H1 (cell line): ENCODE measurements at regions not wholly inside any gene's neighbourhood (a gene's known extent, or its start where the extent isn't known, plus 50 kb on each side); places are given as distances from the start of the nearest gene placed in this dataset.

Experiments
- CTCF ChIA-PET: fragments of 300-600 bp; sonication (Branson Sonifier 250); formaldehyde crosslinking; loops from one replicate; lab custom pipeline; 2021; ENCODE audit not compliant: partially characterized antibody; lab: Charles Lee
- POLR2A ChIA-PET: fragments of 300-600 bp; sonication (Branson Sonifier 250); formaldehyde crosslinking; loops from one replicate; lab custom pipeline; 2021; ENCODE audit warnings: inconsistent platforms; ENCODE audit not compliant: partially characterized antibody; lab: Charles Lee
- DNase-seq, 2 experiments: peaks; one replicate each; pipeline versions ENCODE4 v3.0.0 to v3.0.0-alpha.2; 2010 to 2022; ENCODE audit warnings: low spot score in 2 of 2, low read depth in 1 of 2, mixed read lengths in 1 of 2
- FAIRE-seq: peaks from 2 replicates; lab custom pipeline; 2011; peaks lifted over from hg19 to GRCh38; lab: Jason Lieb, UNC
- H2AFZ ChIP-seq: 2 replicates; pipeline ENCODE4 v1.8.1; 2012; ENCODE audit warnings: low read length, inconsistent platforms
- H2AK5ac ChIP-seq: 2 replicates; pipeline ENCODE4 v1.6.1; 2013; ENCODE audit warnings: low read depth, low read length
- H2BK120ac ChIP-seq: replicated peaks from 2 replicates; pipeline ENCODE3; 2013; ENCODE audit warnings: low read depth, low read length, inconsistent platforms
- H2BK12ac ChIP-seq: 2 replicates; pipeline ENCODE4 v1.6.1; 2013; ENCODE audit warnings: low read depth, low read length
- H2BK15ac ChIP-seq: 2 replicates; pipeline ENCODE4 v1.6.1; 2013; ENCODE audit warnings: low read length
- H2BK20ac ChIP-seq: 2 replicates; pipeline ENCODE4 v1.6.1; 2013; ENCODE audit warnings: low read length
- H2BK5ac ChIP-seq: 2 replicates; pipeline ENCODE4 v1.6.1; 2013; ENCODE audit warnings: low read depth, low read length
- H3K14ac ChIP-seq: 2 replicates; pipeline ENCODE4 v1.6.1; 2013; ENCODE audit warnings: inconsistent platforms; ENCODE audit not compliant: insufficient read length
- H3K18ac ChIP-seq: 2 replicates; pipeline ENCODE4 v1.6.1; 2013; ENCODE audit warnings: low read length; ENCODE audit errors: extremely low read depth
- H3K23ac ChIP-seq: 2 replicates; pipeline ENCODE4 v1.6.1; 2013; ENCODE audit warnings: inconsistent platforms; ENCODE audit not compliant: insufficient read length
- H3K23me2 ChIP-seq: 2 replicates; pipeline ENCODE4 v1.6.1; 2013; ENCODE audit warnings: low read depth, low read length
- H3K27ac ChIP-seq: 2 replicates; pipeline ENCODE4 v1.6.1; 2011; ENCODE audit warnings: low read depth, low read length, inconsistent platforms
- H3K27me3 ChIP-seq, 4 experiments: replicated peaks in 1 of 4; 1 replicate in 1 of 4; 2 replicates in 3 of 4; pipeline versions ENCODE4 v1.6.1 to v1.8.1; 2011 to 2013; ENCODE audit warnings: low read length in 3 of 4, mild to moderate bottlenecking in 3 of 4, inconsistent platforms in 2 of 4, mixed read lengths in 2 of 4, moderate library complexity in 1 of 4; ENCODE audit not compliant: control insufficient read depth in 3 of 4, insufficient read depth in 3 of 4; ENCODE audit errors: extremely low read depth in 1 of 4
- H3K36me3 ChIP-seq, 4 experiments: 2 replicates each; pipeline versions ENCODE4 v1.6.1 to v1.8.1; 2011 to 2013; ENCODE audit warnings: mild to moderate bottlenecking in 4 of 4, low read length in 3 of 4, moderate library complexity in 2 of 4, control low read depth in 1 of 4, inconsistent platforms in 1 of 4; ENCODE audit not compliant: insufficient read depth in 4 of 4, control insufficient read depth in 2 of 4
- H3K4ac ChIP-seq: replicated peaks from 2 replicates; pipeline ENCODE3; 2013; ENCODE audit warnings: low read length, low read depth, mixed read lengths, inconsistent platforms; ENCODE audit not compliant: insufficient read length
- H3K4me1 ChIP-seq, 4 experiments: replicated peaks in 1 of 4; 1 replicate in 1 of 4; 2 replicates in 3 of 4; pipeline versions ENCODE4 v1.6.1 to v1.8.1; 2011 to 2013; ENCODE audit warnings: low read length in 3 of 4, inconsistent platforms in 2 of 4, mixed read lengths in 1 of 4; ENCODE audit not compliant: insufficient read depth in 4 of 4, control insufficient read depth in 3 of 4
- H3K4me2 ChIP-seq, 2 experiments: 2 replicates each; pipeline versions ENCODE4 v1.6.1 to v1.8.1; 2011 to 2013; ENCODE audit warnings: low read depth in 2 of 2, low read length in 2 of 2, control low read depth in 1 of 2, inconsistent platforms in 1 of 2, mild to moderate bottlenecking in 1 of 2; ENCODE audit not compliant: insufficient read depth in 1 of 2
- H3K4me3 ChIP-seq, 4 experiments: fragments of 200-600, 300-600 bp in 1 of 4; sonication (generic), shearing (Covaris generic), sonication (Bioruptor Twin) in 1 of 4; 2 replicates each; pipeline versions ENCODE4 v1.5.1 to v1.8.1; 2011 to 2016; ENCODE audit warnings: low read length in 4 of 4, low read depth in 3 of 4, control low read depth in 2 of 4, inconsistent platforms in 2 of 4, mild to moderate bottlenecking in 2 of 4, mixed read lengths in 1 of 4, moderate library complexity in 1 of 4; ENCODE audit not compliant: insufficient read depth in 2 of 4; ENCODE audit errors: extremely low read depth in 1 of 4
- H3K56ac ChIP-seq: replicated peaks from 2 replicates; pipeline ENCODE3; 2013; ENCODE audit warnings: low read depth, mild to moderate bottlenecking, mixed read lengths, low read length, inconsistent platforms; ENCODE audit not compliant: insufficient read length
- H3K79me1 ChIP-seq: 2 replicates; pipeline ENCODE4 v1.6.1; 2013; ENCODE audit warnings: low read depth, low read length, control low read depth
- H3K79me2 ChIP-seq, 2 experiments: 2 replicates each; pipeline versions ENCODE4 v1.6.1 to v1.8.1; 2012 to 2013; ENCODE audit warnings: low read length in 2 of 2, mild to moderate bottlenecking in 2 of 2, inconsistent platforms in 1 of 2; ENCODE audit not compliant: insufficient read depth in 2 of 2, control insufficient read depth in 1 of 2
- H3K9ac ChIP-seq, 4 experiments: replicated peaks in 1 of 4; 1 replicate in 1 of 4; 2 replicates in 3 of 4; pipeline versions ENCODE4 v1.6.1 to v1.8.1; 2011 to 2013; ENCODE audit warnings: low read depth in 3 of 4, low read length in 3 of 4, control low read depth in 2 of 4, mild to moderate bottlenecking in 2 of 4, moderate library complexity in 2 of 4, inconsistent platforms in 1 of 4; ENCODE audit errors: extremely low read depth in 1 of 4
- H3K9me3 ChIP-seq, 2 experiments: 2 replicates each; pipeline versions ENCODE4 v1.6.1 to v1.8.1; 2012 to 2013; ENCODE audit warnings: mild to moderate bottlenecking in 2 of 2, moderate library complexity in 2 of 2, control low read depth in 1 of 2, inconsistent platforms in 1 of 2, low read depth in 1 of 2, low read length in 1 of 2, mixed read lengths in 1 of 2; ENCODE audit not compliant: insufficient read depth in 2 of 2
- H4K20me1 ChIP-seq, 2 experiments: replicated peaks in 1 of 2; 2 replicates each; pipeline versions ENCODE3 to v1.8.1; 2011 to 2013; ENCODE audit warnings: inconsistent platforms in 2 of 2, low read length in 2 of 2, mild to moderate bottlenecking in 1 of 2; ENCODE audit not compliant: insufficient read depth in 2 of 2, control insufficient read depth in 1 of 2
- H4K5ac ChIP-seq: 2 replicates; pipeline ENCODE4 v1.6.1; 2013; ENCODE audit warnings: low read length, low read depth, mixed read lengths, inconsistent platforms; ENCODE audit not compliant: insufficient read length
- H4K8ac ChIP-seq: 2 replicates; pipeline ENCODE4 v1.8.0; 2013; ENCODE audit warnings: mild to moderate bottlenecking, moderate library complexity, low read length, inconsistent platforms; ENCODE audit not compliant: insufficient read depth; ENCODE audit errors: extremely low read depth
- H4K91ac ChIP-seq: replicated peaks from 2 replicates; pipeline ENCODE3; 2013; ENCODE audit warnings: low read length, mixed read lengths, inconsistent platforms; ENCODE audit not compliant: insufficient read length
- BACH1 ChIP-seq: IDR thresholded peaks from 2 replicates; pipeline ENCODE4 v1.6.1; 2012; ENCODE audit warnings: low read length, improper control_type of control experiment
- CEBPB ChIP-seq: IDR thresholded peaks from 2 replicates; pipeline ENCODE4 v1.6.1; 2012; ENCODE audit warnings: low read depth, low read length
- CTBP2 ChIP-seq: IDR thresholded peaks from 2 replicates; pipeline ENCODE4 v1.7.0; 2011; ENCODE audit warnings: borderline replicate concordance, mild to moderate bottlenecking, moderate library complexity, mixed read lengths, low read length; ENCODE audit not compliant: insufficient read depth, insufficient read length
- E2F6 ChIP-seq: IDR thresholded peaks from 2 replicates; pipeline ENCODE4 v1.6.1; 2012; ENCODE audit warnings: inconsistent platforms
- EZH2 ChIP-seq: fragments of 200-600 bp; sonication (generic); IDR thresholded peaks from 2 replicates; pipeline ENCODE4 v1.7.1; 2012; ENCODE audit warnings: low read depth, mild to moderate bottlenecking, moderate library complexity, low read length, inconsistent platforms; ENCODE audit not compliant: severe bottlenecking
- GABPA ChIP-seq: IDR thresholded peaks from 2 replicates; pipeline ENCODE4 v1.6.1; 2011; ENCODE audit warnings: mild to moderate bottlenecking, low read length, moderate library complexity, borderline replicate concordance; ENCODE audit not compliant: insufficient read depth
- HDAC6 ChIP-seq: IDR thresholded peaks from one replicate; pipeline ENCODE4 v1.7.1; 2012; ENCODE audit warnings: low read depth, mild to moderate bottlenecking, inconsistent platforms, low read length, moderate library complexity
- KDM1A ChIP-seq: fragments of 200-600, 300-600 bp; sonication (generic); IDR thresholded peaks from 2 replicates; pipeline ENCODE4 v1.7.1; 2016; ENCODE audit warnings: mild to moderate bottlenecking, low read length, borderline replicate concordance
- KDM5A ChIP-seq: fragments of 200-600 bp; IDR thresholded peaks from 2 replicates; pipeline ENCODE4 v1.7.1; 2012; ENCODE audit warnings: mild to moderate bottlenecking, low read length, inconsistent platforms, mixed read lengths
- NANOG ChIP-seq: IDR thresholded peaks from 2 replicates; pipeline ENCODE4 v1.6.1; 2011; ENCODE audit warnings: low read length, low read depth, mild to moderate bottlenecking, inconsistent platforms; ENCODE audit not compliant: insufficient read depth, poor library complexity, severe bottlenecking
- RAD21 ChIP-seq, 2 experiments: IDR thresholded peaks in 1 of 2; conservative IDR thresholded peaks in 1 of 2; 2 replicates each; pipeline ENCODE4 v1.6.1; 2011; ENCODE audit warnings: low read depth in 2 of 2, low read length in 2 of 2, improper control_type of control experiment in 1 of 2, inconsistent platforms in 1 of 2, mild to moderate bottlenecking in 1 of 2, moderate library complexity in 1 of 2
- SRF ChIP-seq: IDR thresholded peaks from 2 replicates; pipeline ENCODE4 v1.6.1; 2011; ENCODE audit warnings: mild to moderate bottlenecking, low read depth, low read length, moderate library complexity
- TCF12 ChIP-seq: IDR thresholded peaks from 2 replicates; pipeline ENCODE4 v1.6.1; 2011; ENCODE audit warnings: low read depth, mild to moderate bottlenecking, low read length
- YY1 ChIP-seq: IDR thresholded peaks from 2 replicates; pipeline ENCODE4 v1.6.1; 2011; ENCODE audit warnings: low read depth, mild to moderate bottlenecking, low read length
- WGBS, 2 experiments: shearing (Covaris generic) in 1 of 2; methylation state at CpG; one replicate each; pipeline versions ENCODE4 v1.1.6 to v1.1.7; 2013 to 2015; ENCODE audit warnings: low lambda C conversion rate in 2 of 2, mixed read lengths in 2 of 2, inconsistent platforms in 1 of 2, low coverage in 1 of 2, missing lambda C conversion rate in 1 of 2; ENCODE audit not compliant: insufficient replicate concordance in 2 of 2, insufficient coverage in 1 of 2, insufficient read length in 1 of 2; ENCODE audit errors: extremely low coverage in 1 of 2, missing lambda C conversion rate in 1 of 2; 5-methylcytosine and 5-hydroxymethylcytosine counted together

- WGBS, 2 experiments: 91% methylated on average over 1 of the region's 1 CpG; no CpG with 5 or more reads in 1 of the 2 experiments
- no peaks in the 10 kb centered on the region for H4K20me1 ChIP-seq
- no peak overlapping the region for H4K8ac ChIP-seq
- no peak overlapping the region for H3K18ac ChIP-seq
- CTCF ChIA-PET: interaction anchor here (0.7 kb wide), 1 partner anchor 376 kb away, joined by 3 read pairs; no protein-coding TSS in a partner anchor
- peaks cover 6 to 10% of the 10 kb centered on the region in 2 experiments; a peak in 3 of 4 replicates for H3K9me3 ChIP-seq
- H3K4me2 ChIP-seq: no peak overlapping the region
- H4K91ac ChIP-seq: no peak overlapping the region
- no peak overlapping the region for H2BK120ac ChIP-seq
- no peaks in the 10 kb centered on the region for H3K4me1 ChIP-seq
- H2BK15ac ChIP-seq: no peak overlapping the region
- no peaks in the 10 kb centered on the region for H3K23me2 ChIP-seq
- no peaks in the 10 kb centered on the region for H3K27me3 ChIP-seq
- H3K79me1 ChIP-seq: no peaks in the 10 kb centered on the region
- H2BK12ac ChIP-seq: no peak overlapping the region
- H2AFZ ChIP-seq: no peak overlapping the region
- H3K27ac ChIP-seq: no peak overlapping the region
- no peak for FAIRE-seq
- H3K4me3 ChIP-seq: no peak overlapping the region
- H3K56ac ChIP-seq: no peak overlapping the region
- H3K9ac ChIP-seq: no peak overlapping the region
- H4K5ac ChIP-seq: no peak overlapping the region
- no peaks in the 10 kb centered on the region for H3K79me2 ChIP-seq
- DNase-seq: no peak
- no peak overlapping the region for H2BK5ac ChIP-seq
- no peak overlapping the region for H2BK20ac ChIP-seq
- POLR2A ChIA-PET: no interaction called here
- no peak overlapping the region for H3K4ac ChIP-seq
- no peak overlapping the region for H2AK5ac ChIP-seq
- H3K14ac ChIP-seq: no peak overlapping the region
- no peaks in the 10 kb centered on the region for H3K36me3 ChIP-seq
- H3K23ac ChIP-seq: no peak overlapping the region
- TF ChIP-seq SRF (no peak), BACH1 (no peak), KDM5A (no peak), KDM1A (no peak), CEBPB (no peak), RAD21 (IDR thresholded peaks at IDR 0.05 in 1 of 2, conservative IDR thresholded peaks at IDR 0.05 in 1 of 2; ENCODE audit: low read depth in 2 of 2, low read length in 2 of 2) (no peak), E2F6 (no peak), GABPA (no peak), NANOG (no peak), CTBP2 (no peak), YY1 (no peak), HDAC6 (no peak), EZH2 (no peak), TCF12 (no peak)
These were observed 57.1 kb upstream of the MDM1 start for GRCh38 chr12:68389305-68389704.
